Caco-2 (cell line): ENCODE measurements at regions not wholly inside any gene's neighbourhood (a gene's known extent, or its start where the extent isn't known, plus 50 kb on each side); places are given as distances from the start of the nearest gene placed in this dataset.

Experiments used
- BruUV-seq: library from RNA; stranded (reverse); fragments of 400-500 nt; replicated peaks from 2 replicates; lab custom pipeline; 2021; lab: Mats Ljungman, UMichigan
- CTCF ChIA-PET: fragments of 300-600 bp; sonication (Branson Sonifier 250); formaldehyde crosslinking; loops from one replicate; lab custom pipeline; 2022; ENCODE audit warnings: antibody characterized with exemption; lab: Charles Lee
- POLR2A ChIA-PET: fragments of 300-600 bp; sonication (Branson Sonifier 250); formaldehyde crosslinking; loops from one replicate; lab custom pipeline; 2022; ENCODE audit warnings: antibody characterized with exemption; lab: Charles Lee
- DNase-seq, 2 experiments: peaks; one replicate each; pipeline versions ENCODE4 v3.0.0 to v3.0.0-alpha.2; 2020 to 2022
- H3K27me3 ChIP-seq: replicated peaks from 2 replicates; pipeline ENCODE4 v1.6.0; 2011; ENCODE audit warnings: low read length; ENCODE audit not compliant: control insufficient read depth, insufficient read depth
- H3K36me3 ChIP-seq: 2 replicates; pipeline ENCODE4 v1.5.1; 2011; ENCODE audit warnings: low read length; ENCODE audit not compliant: control insufficient read depth, insufficient read depth
- H3K4me1 ChIP-seq: fragments of 250-450 bp; sonication (Bioruptor Pico); 2 replicates; pipeline ENCODE4 v1.5.1; 2020; ENCODE audit warnings: mild to moderate bottlenecking
- H3K4me3 ChIP-seq: 2 replicates; pipeline ENCODE4 v1.5.1; 2011; ENCODE audit warnings: low read depth, mild to moderate bottlenecking, control low read depth, low read length
- H3K9me3 ChIP-seq: fragments of 250-450 bp; sonication (Bioruptor Pico); 2 replicates; pipeline ENCODE4 v1.5.1; 2020; ENCODE audit warnings: mild to moderate bottlenecking, moderate library complexity
- H3K27ac Mint-ChIP-seq: one replicate; pipeline ENCODE4 v1.8.0; 2022; ENCODE audit warnings: mixed read lengths; ENCODE audit not compliant: unreplicated experiment
- H3K27me3 Mint-ChIP-seq: one replicate; pipeline ENCODE4 v1.8.0; 2022; ENCODE audit warnings: mixed read lengths; ENCODE audit not compliant: insufficient read depth, unreplicated experiment
- H3K36me3 Mint-ChIP-seq: one replicate; pipeline ENCODE4 v1.8.0; 2022; ENCODE audit warnings: mild to moderate bottlenecking, mixed read lengths; ENCODE audit not compliant: insufficient read depth, unreplicated experiment
- H3K4me1 Mint-ChIP-seq: one replicate; pipeline ENCODE4 v1.8.0; 2022; ENCODE audit warnings: low read depth, mixed read lengths; ENCODE audit not compliant: unreplicated experiment
- H3K4me3 Mint-ChIP-seq: one replicate; pipeline ENCODE4 v1.8.0; 2022; ENCODE audit warnings: mild to moderate bottlenecking, moderate library complexity, mixed read lengths; ENCODE audit not compliant: unreplicated experiment
- H3K9me3 Mint-ChIP-seq: one replicate; pipeline ENCODE4 v1.8.0; 2022; ENCODE audit warnings: mixed read lengths; ENCODE audit not compliant: unreplicated experiment
- CTCF ChIP-seq, 2 experiments: fragments of 200-600 bp in 1 of 2; IDR thresholded peaks; 1 replicate in 1 of 2; 2 replicates in 1 of 2; pipeline versions ENCODE4 v1.5.1 to v1.8.0; 2011 to 2022; ENCODE audit warnings: antibody characterized with exemption in 1 of 2, control low read depth in 1 of 2, inconsistent platforms in 1 of 2, low read depth in 1 of 2, low read length in 1 of 2, mild to moderate bottlenecking in 1 of 2, moderate library complexity in 1 of 2; ENCODE audit not compliant: insufficient read depth in 1 of 2, severe bottlenecking in 1 of 2, unreplicated experiment in 1 of 2
- intact Hi-C: fragments of 100-400 bp; cut with micrococcal nuclease; formaldehyde crosslinking; loops from one replicate; pipeline ENCODE4 v1.10.0; 2022; ENCODE audit not compliant: unreplicated experiment

GRCh38 chr13:64272681-64273080 lies 2857.0 kb upstream of the PCDH20 start:
- peaks cover 15% of the 10 kb centered on the region for H3K9me3 ChIP-seq
- Mint-ChIP-seq H3K27me3 (no peaks in the 10 kb centered on the region), H3K36me3 (no peaks in the 10 kb centered on the region), H3K27ac (no peak overlapping the region), H3K9me3 (peaks cover 26% of the 10 kb centered on the region), H3K4me1 (no peaks in the 10 kb centered on the region), H3K4me3 (no peak overlapping the region)
- H3K27me3 ChIP-seq, result no peaks in the 10 kb centered on the region
- BruUV-seq, result no TSS peak
- ChIA-PET CTCF (no interaction called here), POLR2A (no interaction called here)
- intact Hi-C loops, result no loop called here
- no peak overlapping the region for H3K4me3 ChIP-seq
- no peak for DNase-seq
- no peak for TF ChIP-seq CTCF (IDR thresholded peaks at IDR 0.05; ENCODE audit: insufficient read depth in 1 of 2, low read depth in 1 of 2, low read length in 1 of 2, severe bottlenecking in 1 of 2, unreplicated experiment in 1 of 2)
- H3K36me3 ChIP-seq, result no peaks in the 10 kb centered on the region
- no peaks in the 10 kb centered on the region for H3K4me1 ChIP-seq

GRCh38 chr13:64266024-64266423 lies 2850.4 kb upstream of the PCDH20 start:
- Mint-ChIP-seq H3K27ac (no peak overlapping the region), H3K36me3 (no peaks in the 10 kb centered on the region), H3K27me3 (no peaks in the 10 kb centered on the region), H3K9me3 (peaks cover 34% of the 10 kb centered on the region), H3K4me3 (no peak overlapping the region), H3K4me1 (no peaks in the 10 kb centered on the region)
- peaks cover 14% of the 10 kb centered on the region for H3K9me3 ChIP-seq
- no peak overlapping the region for H3K4me3 ChIP-seq
- no peaks in the 10 kb centered on the region for H3K27me3 ChIP-seq
- H3K4me1 ChIP-seq, result no peaks in the 10 kb centered on the region
- ChIA-PET CTCF (no interaction called here), POLR2A (no interaction called here)
- no peaks in the 10 kb centered on the region for H3K36me3 ChIP-seq
- no TSS peak for BruUV-seq
- intact Hi-C loops, result no loop called here
- TF ChIP-seq CTCF (IDR thresholded peaks at IDR 0.05; ENCODE audit: insufficient read depth in 1 of 2, low read depth in 1 of 2, low read length in 1 of 2, severe bottlenecking in 1 of 2, unreplicated experiment in 1 of 2), result no peak
- DNase-seq, result no peak

- H3K9me3 Mint-ChIP-seq, result peaks cover 29% of the 10 kb centered on the region
- no peak overlapping the region for H3K4me3 Mint-ChIP-seq
- ChIA-PET CTCF (no interaction called here), POLR2A (no interaction called here)
- Histone ChIP-seq H3K4me1 (no peaks in the 10 kb centered on the region), H3K27me3 (no peaks in the 10 kb centered on the region), H3K4me3 (no peak overlapping the region), H3K9me3 (peaks cover 14% of the 10 kb centered on the region), H3K36me3 (no peaks in the 10 kb centered on the region)
- H3K4me1 Mint-ChIP-seq, result no peaks in the 10 kb centered on the region
- no peak for DNase-seq
- intact Hi-C loops, result no loop called here
- no peak overlapping the region for H3K27ac Mint-ChIP-seq
- no peak for TF ChIP-seq CTCF (IDR thresholded peaks at IDR 0.05; ENCODE audit: insufficient read depth in 1 of 2, low read depth in 1 of 2, low read length in 1 of 2, severe bottlenecking in 1 of 2, unreplicated experiment in 1 of 2)
- H3K27me3 Mint-ChIP-seq, result no peaks in the 10 kb centered on the region
- BruUV-seq, result no TSS peak
- H3K36me3 Mint-ChIP-seq, result no peaks in the 10 kb centered on the region
Observed at GRCh38 chr13:64263285-64263684, 2847.6 kb upstream of the PCDH20 start.
